ENCODE measurements at regions not wholly inside any gene's neighbourhood (a gene's known extent, or its start where the extent isn't known, plus 50 kb on each side); places are given as distances from the start of the nearest gene placed in this dataset.

DNA sequence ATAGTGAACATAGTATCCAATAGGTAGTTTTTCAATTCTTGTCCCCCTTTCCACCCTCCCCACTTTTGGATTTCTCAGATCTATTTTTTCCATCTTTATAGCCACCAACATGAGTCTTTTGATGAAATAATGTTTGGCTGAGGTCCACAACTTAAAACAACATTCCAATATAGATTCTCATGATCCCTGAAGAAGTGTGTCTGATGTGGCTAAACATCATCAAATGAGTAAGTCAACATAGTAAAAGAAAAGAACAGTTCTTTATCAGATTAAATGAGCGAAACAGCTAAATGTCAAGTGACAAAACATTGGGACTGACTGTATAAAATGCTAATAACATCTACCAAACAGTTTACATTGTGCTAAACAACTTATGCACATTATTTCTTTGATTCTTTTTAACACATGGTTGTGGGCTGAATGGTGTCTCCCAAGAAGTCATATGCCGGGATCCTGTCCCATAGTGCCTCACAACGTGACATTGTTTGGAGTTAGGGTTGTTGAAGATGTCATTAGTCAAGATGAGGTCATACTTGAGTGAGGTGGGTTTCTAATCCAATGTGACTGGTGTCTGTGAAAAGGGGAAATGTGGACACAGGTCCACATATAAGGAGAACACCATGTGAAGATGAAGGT is 453.6 kb downstream of the LTN1 start:
- TF ChIP-seq CTCF (IDR thresholded peaks at IDR 0.05): no peak
- TF ChIP-seq POLR2A (IDR thresholded peaks at IDR 0.05): no peak
